ENCODE measurements at regions not wholly inside any gene's neighbourhood (a gene's known extent, or its start where the extent isn't known, plus 50 kb on each side); places are given as distances from the start of the nearest gene placed in this dataset.

DNA sequence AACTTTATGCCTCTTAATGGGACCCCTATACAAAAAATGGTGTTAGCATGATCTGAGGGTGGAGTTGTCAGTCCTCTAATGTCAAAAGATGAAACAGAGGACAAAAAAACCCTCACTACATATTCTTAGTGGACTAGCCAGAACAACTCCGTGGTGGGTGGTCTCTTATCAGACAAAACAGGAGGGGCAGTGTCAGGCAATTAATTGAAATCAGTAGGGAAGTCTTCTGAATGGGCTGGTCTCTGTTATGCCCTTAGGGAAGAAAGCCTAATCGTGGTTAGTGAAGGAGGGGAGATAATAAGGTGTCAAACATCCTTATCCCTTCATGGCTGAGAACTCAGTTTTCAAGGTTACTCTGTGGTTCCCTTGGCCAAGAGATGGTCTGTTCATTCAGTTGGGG is 909.4 kb downstream of the GRID1 start:
- no peak for ATAC-seq
- Histone ChIP-seq H3K36me3 (no peaks in the 10 kb centered on the region), H3K9me3 (no peaks in the 10 kb centered on the region), H3K4me3 (no peak overlapping the region), H3K27ac (no peak overlapping the region), H3K27me3 (ENCODE audit: low read depth) (no peaks in the 10 kb centered on the region), H3K4me1 (no peaks in the 10 kb centered on the region)
- intact Hi-C loops (cut with DNase I), result no loop called here
- TF ChIP-seq, protein P1, sequence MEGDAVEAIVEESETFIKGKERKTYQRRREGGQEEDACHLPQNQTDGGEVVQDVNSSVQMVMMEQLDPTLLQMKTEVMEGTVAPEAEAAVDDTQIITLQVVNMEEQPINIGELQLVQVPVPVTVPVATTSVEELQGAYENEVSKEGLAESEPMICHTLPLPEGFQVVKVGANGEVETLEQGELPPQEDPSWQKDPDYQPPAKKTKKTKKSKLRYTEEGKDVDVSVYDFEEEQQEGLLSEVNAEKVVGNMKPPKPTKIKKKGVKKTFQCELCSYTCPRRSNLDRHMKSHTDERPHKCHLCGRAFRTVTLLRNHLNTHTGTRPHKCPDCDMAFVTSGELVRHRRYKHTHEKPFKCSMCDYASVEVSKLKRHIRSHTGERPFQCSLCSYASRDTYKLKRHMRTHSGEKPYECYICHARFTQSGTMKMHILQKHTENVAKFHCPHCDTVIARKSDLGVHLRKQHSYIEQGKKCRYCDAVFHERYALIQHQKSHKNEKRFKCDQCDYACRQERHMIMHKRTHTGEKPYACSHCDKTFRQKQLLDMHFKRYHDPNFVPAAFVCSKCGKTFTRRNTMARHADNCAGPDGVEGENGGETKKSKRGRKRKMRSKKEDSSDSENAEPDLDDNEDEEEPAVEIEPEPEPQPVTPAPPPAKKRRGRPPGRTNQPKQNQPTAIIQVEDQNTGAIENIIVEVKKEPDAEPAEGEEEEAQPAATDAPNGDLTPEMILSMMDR (IDR thresholded peaks at IDR 0.05), result no peak
- DNase-seq, result no peak

DNA sequence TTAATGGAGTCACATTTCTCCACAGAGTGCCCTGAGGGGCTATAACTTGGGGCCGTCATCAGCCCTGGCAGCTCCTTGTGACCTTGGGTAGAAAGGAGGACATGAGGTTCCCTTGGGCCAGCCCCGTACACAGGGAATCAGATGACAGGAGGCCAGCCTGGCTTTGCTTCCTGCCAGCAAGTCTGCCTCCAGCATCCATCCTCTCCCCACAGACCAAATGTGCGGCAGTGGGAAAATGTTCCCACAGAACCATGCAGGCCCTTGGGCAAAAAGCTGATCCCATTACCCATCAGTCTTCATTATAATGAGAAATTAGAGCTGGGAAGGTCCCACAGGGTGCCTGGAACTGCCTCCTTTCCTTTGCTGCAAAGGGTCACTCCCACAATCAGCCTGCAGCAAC is 908.3 kb downstream of the GRID1 start:
- no peaks in the 10 kb centered on the region for H3K9me3 ChIP-seq
- TF ChIP-seq, protein P1 (IDR thresholded peaks at IDR 0.05), result no peak
- DNase-seq (no peak), ATAC-seq (no peak)
- no peaks in the 10 kb centered on the region for H3K27me3 ChIP-seq (ENCODE audit: low read depth)
- H3K36me3 ChIP-seq, result no peaks in the 10 kb centered on the region
- intact Hi-C loops (cut with DNase I), result no loop called here
- H3K4me1 ChIP-seq, result no peaks in the 10 kb centered on the region
- H3K27ac ChIP-seq, result no peak overlapping the region
- H3K4me3 ChIP-seq, result no peak overlapping the region

DNA sequence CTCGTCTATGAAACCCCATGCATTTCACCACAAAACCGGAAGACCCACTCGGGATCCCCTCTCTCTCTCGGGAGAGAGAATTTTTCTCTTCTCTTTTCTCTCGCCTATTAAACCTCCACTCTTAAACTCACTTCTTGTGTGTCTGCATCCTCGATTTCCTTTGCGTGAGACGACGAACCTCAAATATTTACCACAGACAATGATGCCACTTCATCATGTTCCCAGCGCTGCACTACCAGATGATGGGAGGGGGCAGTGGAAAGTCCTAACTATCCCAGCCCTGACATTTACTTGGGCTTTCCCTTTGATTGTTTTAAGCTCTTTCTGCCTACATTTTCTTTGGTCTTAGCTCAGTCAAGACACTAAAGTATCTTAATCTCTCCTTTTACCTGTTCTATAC is 906.7 kb downstream of the GRID1 start:
- no peaks in the 10 kb centered on the region for H3K4me1 ChIP-seq
- no peaks in the 10 kb centered on the region for H3K36me3 ChIP-seq
- no peak overlapping the region for H3K27ac ChIP-seq
- TF ChIP-seq, protein P1 (IDR thresholded peaks at IDR 0.05), result no peak
- no peak overlapping the region for H3K4me3 ChIP-seq
- intact Hi-C loops (cut with DNase I), result no loop called here
- H3K27me3 ChIP-seq (ENCODE audit: low read depth), result no peaks in the 10 kb centered on the region
- no peaks in the 10 kb centered on the region for H3K9me3 ChIP-seq
- DNase-seq (no peak), ATAC-seq (no peak)

DNA sequence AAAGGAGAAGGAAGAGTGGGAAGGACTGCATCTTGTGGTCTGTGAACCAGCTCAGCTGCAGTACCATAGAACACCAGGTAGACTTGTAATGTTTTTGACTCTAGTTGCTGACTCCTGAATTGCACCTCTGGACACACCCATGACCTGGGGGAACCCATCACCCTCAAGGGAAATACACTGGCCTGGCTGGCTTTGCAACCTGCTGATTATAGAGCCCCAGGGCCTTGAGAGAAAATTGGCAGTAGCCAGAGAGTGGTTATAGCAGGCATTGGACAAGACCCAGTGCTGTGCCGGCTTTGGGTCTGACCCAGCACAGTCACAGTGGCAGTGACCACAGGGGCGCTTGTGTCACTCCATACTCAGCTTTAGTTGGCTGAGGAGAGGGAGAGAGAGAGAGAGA is 902.3 kb downstream of the GRID1 start:
- intact Hi-C loops (cut with DNase I), result no loop called here
- Histone ChIP-seq H3K4me3 (no peak overlapping the region), H3K27ac (no peak overlapping the region), H3K36me3 (no peaks in the 10 kb centered on the region), H3K4me1 (no peaks in the 10 kb centered on the region), H3K27me3 (ENCODE audit: low read depth) (no peaks in the 10 kb centered on the region), H3K9me3 (no peaks in the 10 kb centered on the region)
- DNase-seq, result no peak
- ATAC-seq, result no peak
- TF ChIP-seq, protein P1 (IDR thresholded peaks at IDR 0.05), result no peak

DNA sequence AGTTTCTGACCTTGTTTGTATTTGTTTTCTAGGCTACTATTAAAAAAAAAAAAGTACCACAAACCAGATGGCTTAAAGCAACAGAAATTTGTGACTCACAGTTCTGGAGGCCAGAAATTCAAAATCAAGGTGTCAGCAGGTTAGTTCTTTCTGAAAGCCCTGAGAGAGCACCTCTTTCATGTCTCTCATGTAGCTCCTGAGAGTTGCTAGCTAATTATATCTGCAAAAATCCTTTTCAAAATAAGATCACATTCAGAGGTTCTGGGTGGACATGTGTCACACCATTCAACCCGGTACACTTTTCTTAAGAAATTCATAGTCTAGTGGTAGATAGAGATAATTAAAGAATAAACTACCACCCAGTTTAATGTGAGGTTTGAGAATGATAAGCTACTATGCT is 888.6 kb downstream of the GRID1 start:
- H3K4me3 ChIP-seq, result no peak overlapping the region
- DNase-seq (no peak), ATAC-seq (no peak)
- intact Hi-C loops (cut with DNase I), result no loop called here
- H3K27me3 ChIP-seq (ENCODE audit: low read depth), result no peaks in the 10 kb centered on the region
- H3K36me3 ChIP-seq, result no peaks in the 10 kb centered on the region
- no peak overlapping the region for H3K27ac ChIP-seq
- TF ChIP-seq, protein P1 (IDR thresholded peaks at IDR 0.05), result no peak
- no peaks in the 10 kb centered on the region for H3K4me1 ChIP-seq
- no peaks in the 10 kb centered on the region for H3K9me3 ChIP-seq

DNA sequence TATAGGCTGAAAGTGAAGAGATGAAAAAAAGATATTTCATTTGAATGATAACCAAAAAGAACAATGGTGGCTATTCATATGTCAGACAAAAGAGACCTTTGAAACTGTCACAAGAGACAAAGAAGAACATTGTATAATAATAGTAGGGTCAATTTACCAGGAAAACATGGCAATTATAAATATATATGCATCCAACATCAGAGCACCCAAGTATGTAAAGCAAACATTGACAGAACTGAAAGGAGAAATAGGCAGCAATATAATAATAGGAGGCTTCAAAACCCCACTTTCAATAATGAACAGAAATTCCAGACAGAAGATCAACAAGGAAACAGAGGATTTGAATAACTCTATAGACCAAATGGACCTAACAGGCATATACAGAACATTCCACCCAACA is 876.2 kb downstream of the GRID1 start:
- H3K9me3 ChIP-seq, result no peaks in the 10 kb centered on the region
- no peaks in the 10 kb centered on the region for H3K4me1 ChIP-seq
- H3K27ac ChIP-seq, result no peak overlapping the region
- H3K36me3 ChIP-seq, result no peaks in the 10 kb centered on the region
- H3K27me3 ChIP-seq (ENCODE audit: low read depth), result no peaks in the 10 kb centered on the region
- no peak overlapping the region for H3K4me3 ChIP-seq
- DNase-seq (no peak), ATAC-seq (no peak)
- intact Hi-C loops (cut with DNase I), result no loop called here
- TF ChIP-seq, protein P1 (IDR thresholded peaks at IDR 0.05), result no peak

All from lower lobe of right lung (tissue), 2 donors.